Osteoblast (primary cell): ENCODE measurements at regions not wholly inside any gene's neighbourhood (a gene's known extent, or its start where the extent isn't known, plus 50 kb on each side); places are given as distances from the start of the nearest gene placed in this dataset.

Experiments used
- DNase-seq: peaks from one replicate; pipeline ENCODE4 v3.0.0; 2011; ENCODE audit warnings: low spot score, mixed read lengths; ENCODE audit not compliant: insufficient read length; ENCODE audit errors: missing footprints
- H2AFZ ChIP-seq: 2 replicates; pipeline ENCODE4 v1.6.0; 2011; ENCODE audit warnings: mild to moderate bottlenecking, low read length
- H3K27ac ChIP-seq: 2 replicates; pipeline ENCODE4 v1.5.1; 2011; ENCODE audit warnings: mild to moderate bottlenecking, low read depth, low read length, moderate library complexity
- H3K27me3 ChIP-seq: 2 replicates; pipeline ENCODE4 v1.6.0; 2012; ENCODE audit warnings: mild to moderate bottlenecking, control low read depth, inconsistent platforms, low read length, moderate library complexity; ENCODE audit not compliant: insufficient read depth
- H3K36me3 ChIP-seq: 2 replicates; pipeline ENCODE4 v1.5.1; 2011; ENCODE audit warnings: mild to moderate bottlenecking, low read length, control low read depth, moderate library complexity; ENCODE audit not compliant: insufficient read depth
- H3K4me1 ChIP-seq: 2 replicates; pipeline ENCODE4 v1.5.1; 2011; ENCODE audit warnings: mild to moderate bottlenecking, low read length, control low read depth, moderate library complexity; ENCODE audit not compliant: insufficient read depth
- H3K4me2 ChIP-seq: 2 replicates; pipeline ENCODE4 v1.6.0; 2011; ENCODE audit warnings: mild to moderate bottlenecking, low read length; ENCODE audit not compliant: insufficient read depth
- H3K4me3 ChIP-seq: fragments of 200-600 bp; sonication (generic); 3 replicates; pipeline ENCODE4 v1.5.1; 2012; ENCODE audit warnings: mild to moderate bottlenecking, low read length, inconsistent platforms; ENCODE audit not compliant: insufficient read depth
- H3K79me2 ChIP-seq: 2 replicates; pipeline ENCODE4 v1.6.0; 2012; ENCODE audit warnings: mild to moderate bottlenecking, low read length, control low read depth, inconsistent platforms; ENCODE audit not compliant: insufficient read depth
- H3K9me3 ChIP-seq: 2 replicates; pipeline ENCODE4 v1.5.1; 2011; ENCODE audit warnings: low read depth, low read length, control low read depth
- H4K20me1 ChIP-seq: 2 replicates; pipeline ENCODE4 v1.6.0; 2012; ENCODE audit warnings: mild to moderate bottlenecking, low read length, control low read depth; ENCODE audit not compliant: insufficient read depth
- TF ChIP-seq, protein P1 (sequence below): IDR thresholded peaks from 2 replicates; pipeline ENCODE4 v1.5.1; 2011; ENCODE audit warnings: mild to moderate bottlenecking, low read depth, low read length, moderate library complexity; ENCODE audit errors: extremely low read depth

DNA sequence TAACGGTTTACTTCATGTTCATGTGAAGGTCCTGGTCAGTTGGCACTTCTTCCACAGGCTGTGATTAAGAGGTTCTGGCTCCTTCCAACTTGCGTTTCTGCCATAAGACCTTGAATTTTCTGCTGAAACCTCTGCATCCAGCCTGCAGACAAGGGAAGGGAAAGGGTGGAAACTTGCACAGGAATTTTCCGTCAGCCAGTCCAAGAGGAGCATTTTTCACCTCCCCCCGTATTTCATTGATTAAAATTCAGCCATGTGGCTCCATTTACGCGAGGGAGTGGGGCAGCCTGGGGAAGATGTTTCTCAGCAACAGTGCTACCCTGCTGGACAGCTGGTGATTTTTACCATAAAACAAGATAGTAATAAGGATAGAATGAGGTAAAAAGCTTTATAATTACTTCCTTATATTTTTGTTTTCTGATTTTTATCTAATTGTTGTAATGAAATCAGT, 101.5 kb upstream of the SMIM36 start:
- H3K27me3 ChIP-seq, result no peaks in the 10 kb centered on the region
- no peak overlapping the region for H3K4me2 ChIP-seq
- DNase-seq, result no peak
- TF ChIP-seq, protein P1, sequence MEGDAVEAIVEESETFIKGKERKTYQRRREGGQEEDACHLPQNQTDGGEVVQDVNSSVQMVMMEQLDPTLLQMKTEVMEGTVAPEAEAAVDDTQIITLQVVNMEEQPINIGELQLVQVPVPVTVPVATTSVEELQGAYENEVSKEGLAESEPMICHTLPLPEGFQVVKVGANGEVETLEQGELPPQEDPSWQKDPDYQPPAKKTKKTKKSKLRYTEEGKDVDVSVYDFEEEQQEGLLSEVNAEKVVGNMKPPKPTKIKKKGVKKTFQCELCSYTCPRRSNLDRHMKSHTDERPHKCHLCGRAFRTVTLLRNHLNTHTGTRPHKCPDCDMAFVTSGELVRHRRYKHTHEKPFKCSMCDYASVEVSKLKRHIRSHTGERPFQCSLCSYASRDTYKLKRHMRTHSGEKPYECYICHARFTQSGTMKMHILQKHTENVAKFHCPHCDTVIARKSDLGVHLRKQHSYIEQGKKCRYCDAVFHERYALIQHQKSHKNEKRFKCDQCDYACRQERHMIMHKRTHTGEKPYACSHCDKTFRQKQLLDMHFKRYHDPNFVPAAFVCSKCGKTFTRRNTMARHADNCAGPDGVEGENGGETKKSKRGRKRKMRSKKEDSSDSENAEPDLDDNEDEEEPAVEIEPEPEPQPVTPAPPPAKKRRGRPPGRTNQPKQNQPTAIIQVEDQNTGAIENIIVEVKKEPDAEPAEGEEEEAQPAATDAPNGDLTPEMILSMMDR, result no peak
- no peaks in the 10 kb centered on the region for H3K36me3 ChIP-seq
- H3K79me2 ChIP-seq, result no peaks in the 10 kb centered on the region
- H4K20me1 ChIP-seq, result no peaks in the 10 kb centered on the region
- H3K27ac ChIP-seq, result no peak overlapping the region
- H3K4me3 ChIP-seq, result no peak overlapping the region
- H3K9me3 ChIP-seq, result no peaks in the 10 kb centered on the region
- H3K4me1 ChIP-seq, result peaks cover 10% of the 10 kb centered on the region
- no peak overlapping the region for H2AFZ ChIP-seq

DNA sequence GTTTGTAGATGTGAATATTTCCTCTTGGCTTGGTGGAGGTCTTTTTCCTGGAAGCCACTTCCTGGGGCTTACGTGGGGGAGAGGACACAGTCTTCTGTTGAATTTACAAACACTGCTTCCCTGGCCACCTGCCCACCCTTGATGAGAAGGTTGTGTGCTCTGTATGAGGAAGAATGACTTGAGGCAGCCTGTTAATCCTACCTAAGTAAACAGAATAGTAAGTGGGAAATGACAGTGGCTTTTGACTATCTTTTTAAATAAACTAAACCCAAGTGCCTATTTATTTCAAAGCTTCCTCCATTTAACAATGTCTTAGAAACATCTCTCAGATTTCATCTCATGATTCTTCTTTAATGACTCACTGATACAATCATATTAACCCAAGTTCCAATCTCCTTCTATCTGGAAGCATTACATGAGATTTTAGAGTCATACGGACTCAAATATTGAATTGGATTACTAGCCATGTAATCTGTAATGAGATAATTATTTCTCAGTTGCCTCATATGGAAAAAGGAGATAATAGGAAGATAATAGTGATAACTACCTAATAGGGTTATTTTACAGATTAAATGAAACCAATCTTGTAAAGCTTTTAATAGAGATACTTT, 96.6 kb upstream of the SMIM36 start:
- H4K20me1 ChIP-seq, result no peaks in the 10 kb centered on the region
- no peaks in the 10 kb centered on the region for H3K79me2 ChIP-seq
- no peak overlapping the region for H3K4me2 ChIP-seq
- H3K4me3 ChIP-seq, result no peak overlapping the region
- no peaks in the 10 kb centered on the region for H3K9me3 ChIP-seq
- no peak for DNase-seq
- H3K4me1 ChIP-seq, result peaks cover 10% of the 10 kb centered on the region
- H3K27ac ChIP-seq, result no peak overlapping the region
- TF ChIP-seq, protein P1, result no peak
- H3K36me3 ChIP-seq, result no peaks in the 10 kb centered on the region
- no peaks in the 10 kb centered on the region for H3K27me3 ChIP-seq
- no peak overlapping the region for H2AFZ ChIP-seq

DNA sequence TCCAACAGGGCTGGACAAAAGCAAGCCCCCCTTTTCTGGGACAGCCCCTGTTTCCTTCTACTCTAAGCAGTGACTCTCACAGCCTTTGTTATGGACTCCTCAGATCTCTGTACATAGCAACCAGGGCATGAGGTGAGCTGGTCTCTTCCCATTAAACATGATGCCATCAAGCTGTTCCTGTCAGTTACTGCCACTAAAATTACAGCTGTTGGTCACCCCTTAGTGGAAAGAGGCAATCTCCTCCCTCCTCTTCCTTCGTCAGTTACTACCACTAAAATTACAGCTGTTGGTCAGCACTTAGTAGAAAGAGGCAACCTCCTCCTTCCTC, 95.2 kb upstream of the SMIM36 start:
- peaks cover 10% of the 10 kb centered on the region for H3K4me1 ChIP-seq
- no peak overlapping the region for H3K4me2 ChIP-seq
- H3K9me3 ChIP-seq, result no peaks in the 10 kb centered on the region
- TF ChIP-seq, protein P1, result no peak
- no peak overlapping the region for H2AFZ ChIP-seq
- no peaks in the 10 kb centered on the region for H4K20me1 ChIP-seq
- H3K4me3 ChIP-seq, result no peak overlapping the region
- H3K36me3 ChIP-seq, result no peaks in the 10 kb centered on the region
- peaks cover 4% of the 10 kb centered on the region for H3K27me3 ChIP-seq
- DNase-seq, result no peak
- no peak overlapping the region for H3K27ac ChIP-seq
- no peaks in the 10 kb centered on the region for H3K79me2 ChIP-seq

DNA sequence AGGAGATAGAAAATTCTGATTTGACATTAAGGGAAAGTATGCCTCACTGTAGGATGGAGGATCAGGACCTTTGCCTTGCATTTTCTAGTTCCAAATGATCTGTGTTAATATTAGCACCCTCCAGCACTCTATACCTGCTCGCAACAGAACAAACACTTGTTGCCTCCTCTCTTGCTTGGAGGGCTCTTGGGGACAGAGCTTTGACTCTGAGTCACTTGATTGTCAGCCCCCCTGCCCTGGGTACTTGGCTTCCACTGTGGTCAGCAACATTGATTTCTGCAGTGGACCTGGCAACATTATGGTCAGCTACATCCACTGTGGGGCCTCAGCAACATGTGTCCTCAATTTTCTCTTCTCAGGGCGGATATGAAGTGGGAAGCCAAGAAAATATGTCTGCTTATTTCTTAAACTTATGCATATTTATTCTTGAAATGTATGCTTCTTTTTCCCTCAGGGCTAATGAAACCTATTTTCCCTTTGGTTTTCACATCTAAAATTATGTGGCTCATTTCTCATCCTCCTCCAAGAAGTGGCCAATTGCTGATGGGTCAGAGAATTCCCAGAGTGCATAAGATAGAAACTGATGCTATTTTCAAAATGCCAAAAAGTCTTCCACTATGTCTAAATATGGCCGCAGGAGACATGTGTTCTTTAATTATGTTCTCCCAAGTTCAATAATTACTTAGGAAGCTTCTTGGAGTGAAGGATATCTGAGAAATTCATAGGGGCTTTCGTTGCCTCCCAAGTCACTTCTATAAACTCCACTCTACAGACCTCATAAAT, 94.6 kb upstream of the SMIM36 start:
- H3K4me1 ChIP-seq, result peaks cover 10% of the 10 kb centered on the region
- DNase-seq, result no peak
- no peak overlapping the region for H3K27ac ChIP-seq
- H2AFZ ChIP-seq, result no peak overlapping the region
- no peaks in the 10 kb centered on the region for H3K79me2 ChIP-seq
- no peak overlapping the region for H3K4me3 ChIP-seq
- H3K36me3 ChIP-seq, result no peaks in the 10 kb centered on the region
- TF ChIP-seq, protein P1, result no peak
- no peaks in the 10 kb centered on the region for H4K20me1 ChIP-seq
- H3K27me3 ChIP-seq, result peaks cover 4% of the 10 kb centered on the region
- H3K9me3 ChIP-seq, result no peaks in the 10 kb centered on the region
- no peak overlapping the region for H3K4me2 ChIP-seq
